Astrocyte (in vitro differentiated cells and primary cell): ENCODE measurements at regions not wholly inside any gene's neighbourhood (a gene's known extent, or its start where the extent isn't known, plus 50 kb on each side); places are given as distances from the start of the nearest gene placed in this dataset.

Experiments
- CTCF ChIP-seq: IDR thresholded peaks from 2 replicates; pipeline ENCODE4 v1.5.1; 2011; ENCODE audit warnings: low read depth, mild to moderate bottlenecking, inconsistent platforms, low read length, moderate library complexity; ENCODE audit not compliant: insufficient read depth
- EZH2 ChIP-seq: IDR thresholded peaks from 2 replicates; pipeline ENCODE4 v1.6.1; 2012; ENCODE audit warnings: mild to moderate bottlenecking, low read length, inconsistent platforms; ENCODE audit not compliant: insufficient read depth

DNA sequence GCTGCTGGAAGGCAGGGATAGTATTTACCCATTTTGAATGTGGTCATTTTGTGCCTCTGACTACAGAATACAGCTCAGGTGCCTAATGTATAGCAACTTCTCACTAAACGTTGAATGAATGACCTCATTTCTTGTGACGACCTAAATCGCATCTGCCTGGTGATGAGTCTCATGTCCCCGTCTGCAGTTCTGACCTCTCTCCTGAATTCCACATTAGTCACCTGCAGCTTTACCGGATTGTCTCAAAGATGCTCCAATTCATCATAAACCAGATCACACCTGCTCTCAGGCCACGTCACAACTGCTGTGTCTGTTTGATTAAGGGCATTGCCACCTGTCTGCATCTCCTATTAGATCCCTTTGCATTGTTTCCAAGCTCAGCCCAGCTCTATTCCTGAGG, 133.6 kb upstream of the MYT1L start:
- TF ChIP-seq EZH2 (no peak), CTCF (no peak)
